Fibroblast of the aortic adventitia (primary cell): ENCODE measurements at regions not wholly inside any gene's neighbourhood (a gene's known extent, or its start where the extent isn't known, plus 50 kb on each side); places are given as distances from the start of the nearest gene placed in this dataset.

Experiments used
- DNase-seq: peaks from one replicate; pipeline ENCODE4 v3.0.0-alpha.2; 2010; ENCODE audit warnings: low read depth
- H3K4me3 ChIP-seq: 2 replicates; pipeline ENCODE4 v1.5.1; 2011; ENCODE audit warnings: low read depth, mild to moderate bottlenecking, control low read depth, low read length, moderate library complexity
- TF ChIP-seq, protein P1 (sequence below): IDR thresholded peaks from 2 replicates; pipeline ENCODE4 v1.5.1; 2011; ENCODE audit warnings: mild to moderate bottlenecking, low read length, control low read depth, inconsistent platforms; ENCODE audit not compliant: insufficient read depth

DNA sequence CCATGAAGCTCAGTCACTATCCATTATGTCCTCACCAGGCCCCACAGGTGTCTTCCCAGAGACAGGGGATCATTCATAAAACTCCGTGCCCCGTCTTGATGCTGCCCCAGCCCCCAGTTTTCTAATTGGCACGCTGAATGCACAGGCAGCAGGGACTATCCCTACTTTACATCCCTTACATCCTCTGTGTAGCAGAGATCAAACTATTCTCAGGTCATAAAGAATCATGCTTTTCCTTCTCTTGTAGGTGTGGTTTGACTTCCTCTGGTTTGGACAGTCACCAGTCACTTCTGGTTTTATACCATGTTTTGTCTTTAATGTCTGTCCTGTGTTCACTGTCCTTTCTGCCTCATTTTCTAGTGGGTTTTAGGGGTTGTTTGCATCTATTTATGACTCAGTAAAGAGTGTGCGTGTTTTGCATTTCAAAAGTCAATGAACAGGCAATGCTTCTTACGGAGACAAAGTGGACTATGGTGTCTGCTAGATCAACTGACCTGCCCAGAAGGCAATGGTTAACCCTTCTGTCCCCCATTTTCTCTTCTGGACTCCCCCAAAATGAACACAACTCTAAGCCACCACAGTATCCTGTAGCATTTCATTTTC lies 140.4 kb upstream of the NPVF start:
- TF ChIP-seq, protein P1, sequence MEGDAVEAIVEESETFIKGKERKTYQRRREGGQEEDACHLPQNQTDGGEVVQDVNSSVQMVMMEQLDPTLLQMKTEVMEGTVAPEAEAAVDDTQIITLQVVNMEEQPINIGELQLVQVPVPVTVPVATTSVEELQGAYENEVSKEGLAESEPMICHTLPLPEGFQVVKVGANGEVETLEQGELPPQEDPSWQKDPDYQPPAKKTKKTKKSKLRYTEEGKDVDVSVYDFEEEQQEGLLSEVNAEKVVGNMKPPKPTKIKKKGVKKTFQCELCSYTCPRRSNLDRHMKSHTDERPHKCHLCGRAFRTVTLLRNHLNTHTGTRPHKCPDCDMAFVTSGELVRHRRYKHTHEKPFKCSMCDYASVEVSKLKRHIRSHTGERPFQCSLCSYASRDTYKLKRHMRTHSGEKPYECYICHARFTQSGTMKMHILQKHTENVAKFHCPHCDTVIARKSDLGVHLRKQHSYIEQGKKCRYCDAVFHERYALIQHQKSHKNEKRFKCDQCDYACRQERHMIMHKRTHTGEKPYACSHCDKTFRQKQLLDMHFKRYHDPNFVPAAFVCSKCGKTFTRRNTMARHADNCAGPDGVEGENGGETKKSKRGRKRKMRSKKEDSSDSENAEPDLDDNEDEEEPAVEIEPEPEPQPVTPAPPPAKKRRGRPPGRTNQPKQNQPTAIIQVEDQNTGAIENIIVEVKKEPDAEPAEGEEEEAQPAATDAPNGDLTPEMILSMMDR: no peak
- no peak overlapping the region for H3K4me3 ChIP-seq
- DNase-seq: no peak

DNA sequence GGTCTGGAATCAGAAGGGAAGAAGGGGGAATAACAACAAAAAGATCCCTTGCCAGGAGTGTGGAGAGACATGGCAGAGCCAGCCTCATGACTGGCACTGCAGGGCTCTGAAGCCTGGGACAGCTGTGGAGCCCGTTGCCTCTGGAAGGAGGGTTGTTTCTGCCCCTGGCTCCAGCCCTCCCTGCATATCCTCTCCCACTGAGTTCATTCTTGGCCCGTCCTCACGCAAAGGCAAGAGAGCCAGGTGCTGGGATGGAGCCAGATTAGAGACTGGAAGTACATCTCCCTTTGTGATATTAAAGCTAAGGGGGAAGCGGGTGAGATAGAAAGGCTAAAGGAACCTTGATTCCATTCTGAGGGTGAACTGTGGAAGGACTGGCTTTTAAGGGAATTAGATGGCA lies 141.5 kb upstream of the NPVF start:
- DNase-seq: no peak
- TF ChIP-seq, protein P1: no peak
- no peak overlapping the region for H3K4me3 ChIP-seq

DNA sequence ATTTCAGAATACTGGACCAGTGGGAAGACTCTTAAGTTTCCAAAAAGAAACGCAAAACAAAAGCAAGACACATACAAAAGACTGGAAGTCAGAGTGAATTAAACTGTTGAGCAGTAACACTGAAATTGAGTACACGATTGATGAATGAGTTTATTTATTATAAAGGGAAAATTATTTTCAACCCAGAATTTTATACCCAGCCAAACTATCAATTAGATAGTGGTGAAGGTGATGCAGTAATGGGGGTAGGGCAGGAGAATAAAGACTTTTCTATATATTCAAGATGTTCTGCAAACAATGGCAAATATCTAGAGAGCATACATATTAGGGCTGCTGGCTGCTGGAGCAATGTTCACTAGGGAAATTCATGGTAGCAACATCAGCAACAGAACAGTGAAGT lies 143.7 kb upstream of the NPVF start:
- TF ChIP-seq, protein P1: no peak
- H3K4me3 ChIP-seq: no peak overlapping the region
- DNase-seq: no peak

DNA sequence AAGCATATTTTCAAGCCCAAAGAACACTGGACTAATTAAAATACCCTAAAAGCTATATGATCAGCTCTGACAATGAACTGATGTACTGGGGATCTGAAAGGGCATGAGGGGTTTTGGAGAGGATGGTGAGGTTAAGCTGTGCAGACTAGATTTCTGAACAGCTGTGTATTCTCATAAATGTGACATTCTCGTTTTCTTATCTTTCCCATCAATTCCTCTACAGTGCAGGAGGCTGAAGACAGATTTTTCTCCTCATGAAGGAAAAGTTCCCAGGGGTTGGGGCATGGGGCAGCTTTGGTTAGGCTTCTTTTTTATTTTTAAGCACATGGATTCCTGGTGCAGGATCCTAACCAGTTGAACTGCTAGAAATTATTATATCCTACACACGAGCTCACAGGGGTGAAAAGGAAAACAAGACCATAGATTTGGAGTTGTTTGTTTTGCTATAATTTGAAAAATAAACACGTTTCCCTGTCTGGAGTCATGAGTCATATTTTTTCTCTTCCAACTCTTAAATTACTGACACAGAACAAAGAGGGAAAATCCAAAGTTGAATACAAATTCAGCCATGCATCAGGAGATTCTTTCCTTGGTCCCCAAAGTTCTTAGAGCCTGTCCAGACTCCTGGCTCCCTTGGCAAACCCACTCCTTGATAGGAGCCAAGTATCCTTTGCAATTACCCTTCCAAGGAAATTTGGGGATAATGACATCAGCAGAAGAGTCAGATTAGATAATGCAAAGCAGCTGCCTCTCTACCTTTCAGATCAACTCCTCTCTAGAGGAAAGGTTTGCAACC lies 147.7 kb upstream of the NPVF start:
- TF ChIP-seq, protein P1: no peak
- DNase-seq: no peak
- no peak overlapping the region for H3K4me3 ChIP-seq

DNA sequence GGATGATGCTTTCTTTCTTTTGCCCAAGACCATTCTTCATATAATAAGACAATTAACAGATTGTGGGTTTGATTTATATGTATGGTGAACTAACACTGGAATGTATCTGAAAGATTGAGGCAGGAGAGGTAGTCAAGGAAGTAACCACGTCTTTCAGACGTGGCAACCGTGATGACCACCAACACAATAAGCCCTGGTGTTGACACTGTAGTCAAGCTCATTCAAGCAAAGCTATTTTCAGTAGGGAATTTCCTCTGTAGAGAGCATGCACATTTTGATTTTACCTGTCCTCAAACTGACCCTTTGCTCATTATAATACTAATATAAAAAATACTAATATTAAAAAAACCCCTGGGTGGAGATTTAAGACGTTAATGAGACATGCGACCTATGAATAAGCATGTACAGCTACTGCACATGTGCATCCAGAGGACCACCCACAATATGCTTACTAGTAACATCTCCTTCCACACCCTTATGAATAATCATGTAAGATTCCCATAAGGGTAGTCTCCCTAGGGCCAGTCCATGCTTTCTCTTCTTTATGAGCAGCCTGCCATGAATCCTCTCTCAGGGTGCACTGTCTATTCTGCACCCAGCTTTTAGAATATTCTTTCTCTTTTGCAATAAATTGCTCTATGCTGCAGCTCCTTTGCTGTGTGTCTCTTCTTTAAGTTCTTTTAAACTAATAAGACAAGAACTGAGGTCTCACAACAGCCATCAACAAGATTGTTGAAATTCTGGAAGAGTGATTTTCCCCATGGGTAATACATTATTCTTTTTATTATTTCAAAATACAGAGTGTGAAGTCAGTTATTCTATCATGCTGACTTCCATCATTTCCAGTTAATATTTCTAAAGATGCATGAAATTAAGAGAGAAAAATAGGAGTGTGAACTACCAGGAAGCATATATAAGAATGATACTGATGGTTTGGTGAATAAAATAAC lies 151.3 kb upstream of the NPVF start:
- no peak overlapping the region for H3K4me3 ChIP-seq
- TF ChIP-seq, protein P1: no peak
- DNase-seq: no peak

DNA sequence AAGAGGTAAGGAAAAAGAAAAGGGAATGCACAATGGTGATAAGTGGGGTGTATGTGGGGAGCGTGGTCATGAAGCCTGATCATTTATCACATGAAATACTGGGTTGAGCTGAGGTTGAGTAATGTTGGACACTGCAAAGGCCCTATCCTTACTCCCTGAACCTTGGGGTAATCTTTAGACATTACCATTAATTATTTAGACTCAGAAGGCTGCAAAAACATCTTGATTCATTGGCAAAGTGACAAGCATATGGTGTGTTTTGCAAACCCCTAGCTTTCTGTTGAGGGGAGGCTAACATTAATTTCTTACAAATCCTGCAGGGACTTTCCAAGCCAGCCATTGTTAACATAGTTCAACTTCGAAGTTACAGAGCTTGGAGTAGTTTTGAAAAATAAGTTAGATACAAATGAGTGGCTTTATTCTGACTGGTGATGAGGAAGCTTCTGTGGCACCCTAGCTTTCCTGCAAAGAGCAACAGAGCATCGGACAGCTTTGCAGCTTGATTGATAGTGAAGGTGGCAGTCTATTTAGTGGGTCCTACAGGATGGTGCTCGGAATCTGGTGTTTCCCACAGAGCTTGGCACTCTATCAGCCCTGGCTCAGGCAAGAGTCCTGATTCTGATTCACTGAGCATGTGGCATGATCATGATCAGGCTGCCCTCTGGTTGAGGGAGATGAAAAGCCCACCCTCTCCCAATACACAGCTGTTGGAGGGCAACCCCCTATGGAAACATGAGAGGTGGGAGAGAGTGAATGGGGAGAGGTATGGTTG lies 153.7 kb upstream of the NPVF start:
- TF ChIP-seq, protein P1: no peak
- DNase-seq: no peak
- H3K4me3 ChIP-seq: no peak overlapping the region
